ENCODE measurements at regions not wholly inside any gene's neighbourhood (a gene's known extent, or its start where the extent isn't known, plus 50 kb on each side); places are given as distances from the start of the nearest gene placed in this dataset.

GRCh38 chr18:5091741-5092140 is 105.3 kb downstream of the AKAIN1 start:
- no peak overlapping the region for H2BK5ac ChIP-seq (ENCODE audit: low read depth, low read length, poor library complexity, severe bottlenecking)
- H3K4ac ChIP-seq (ENCODE audit: low read depth in 1 of 2, low read length in 2 of 2) = no peak overlapping the region
- 81% methylated on average over 2 of the region's 2 CpGs for WGBS

GRCh38 chr18:5075297-5075696 is 121.8 kb downstream of the AKAIN1 start:
- H2BK15ac ChIP-seq (ENCODE audit: low read depth, poor library complexity, severe bottlenecking) = no peak overlapping the region
- no peak overlapping the region for H2BK120ac ChIP-seq (ENCODE audit: low read depth, low read length)
- no peaks in the 10 kb centered on the region for H3K36me3 ChIP-seq (ENCODE audit: control insufficient read depth in 1 of 2, insufficient read depth in 2 of 2, low read depth in 1 of 2, low read length in 2 of 2)
- H3K14ac ChIP-seq (ENCODE audit: low read length in 2 of 2) = no peak overlapping the region
- no peak for DNase-seq
- H4K91ac ChIP-seq (ENCODE audit: low read length) = no peak overlapping the region
- no peak overlapping the region for H3K4me2 ChIP-seq (ENCODE audit: low read length, poor library complexity, severe bottlenecking)
- H3K18ac ChIP-seq (ENCODE audit: low read depth in 1 of 2, low read length in 2 of 2) = no peak overlapping the region
- no peaks in the 10 kb centered on the region for H3K9me3 ChIP-seq (ENCODE audit: control insufficient read depth, low read length)
- H3K23ac ChIP-seq (ENCODE audit: low read length in 2 of 2) = no peak overlapping the region
- H4K8ac ChIP-seq (ENCODE audit: low read length) = no peak overlapping the region
- H3K9ac ChIP-seq (ENCODE audit: low read length) = no peak overlapping the region
- 90% methylated on average over 1 of the region's 3 CpGs for WGBS
- no peak overlapping the region for H2AK5ac ChIP-seq (ENCODE audit: low read length, severe bottlenecking)
- H3K4me3 ChIP-seq (ENCODE audit: insufficient read depth in 1 of 2, low read depth in 1 of 2, low read length in 2 of 2) = no peak overlapping the region
- no peaks in the 10 kb centered on the region for H3K79me1 ChIP-seq (replicated peaks; ENCODE audit: low read length, poor library complexity, severe bottlenecking)
- H2BK12ac ChIP-seq (ENCODE audit: low read length in 2 of 2) = no peak overlapping the region
- no peak overlapping the region for H3K4ac ChIP-seq (ENCODE audit: low read depth in 1 of 2, low read length in 2 of 2)
- peaks cover 0 to 6% of the 10 kb centered on the region in 2 experiments for H3K27me3 ChIP-seq (ENCODE audit: control insufficient read depth in 1 of 2, insufficient read depth in 1 of 2, low read length in 2 of 2)
- H3K27ac ChIP-seq (ENCODE audit: low read length, poor library complexity, severe bottlenecking) = no peak overlapping the region
- no peak overlapping the region for H2AFZ ChIP-seq (ENCODE audit: low read depth, low read length)
- no peak overlapping the region for H2BK5ac ChIP-seq (ENCODE audit: low read depth, low read length, poor library complexity, severe bottlenecking)
- no peaks in the 10 kb centered on the region for H3K4me1 ChIP-seq (ENCODE audit: control insufficient read depth, insufficient read depth, low read depth, low read length)

More at GRCh38 chr18:5091741-5092140, 105.3 kb downstream of the AKAIN1 start:
- H2BK12ac ChIP-seq (ENCODE audit: low read length in 2 of 2) = no peak overlapping the region
- H3K4me2 ChIP-seq (ENCODE audit: low read length, poor library complexity, severe bottlenecking) = no peak overlapping the region
- no peak overlapping the region for H3K27ac ChIP-seq (ENCODE audit: low read length, poor library complexity, severe bottlenecking)
- no peak for DNase-seq
- H3K14ac ChIP-seq (ENCODE audit: low read length in 2 of 2) = no peak overlapping the region
- no peak overlapping the region for H4K8ac ChIP-seq (ENCODE audit: low read length)
- no peak overlapping the region for H2AK5ac ChIP-seq (ENCODE audit: low read length, severe bottlenecking)
- H3K23ac ChIP-seq (ENCODE audit: low read length in 2 of 2) = no peak overlapping the region
- H3K27me3 ChIP-seq (ENCODE audit: control insufficient read depth in 1 of 2, insufficient read depth in 1 of 2, low read length in 2 of 2) = no peaks in the 10 kb centered on the region
- H2AFZ ChIP-seq (ENCODE audit: low read depth, low read length) = no peak overlapping the region
- no peaks in the 10 kb centered on the region for H3K36me3 ChIP-seq (ENCODE audit: control insufficient read depth in 1 of 2, insufficient read depth in 2 of 2, low read depth in 1 of 2, low read length in 2 of 2)
- H3K4me3 ChIP-seq (ENCODE audit: insufficient read depth in 1 of 2, low read depth in 1 of 2, low read length in 2 of 2) = no peak overlapping the region
- H3K18ac ChIP-seq (ENCODE audit: low read depth in 1 of 2, low read length in 2 of 2) = no peak overlapping the region
- H2BK15ac ChIP-seq (ENCODE audit: low read depth, poor library complexity, severe bottlenecking) = no peak overlapping the region
- no peak overlapping the region for H3K9ac ChIP-seq (ENCODE audit: low read length)
- peaks cover 2% of the 10 kb centered on the region for H3K9me3 ChIP-seq (ENCODE audit: control insufficient read depth, low read length)
- H4K91ac ChIP-seq (ENCODE audit: low read length) = no peak overlapping the region
- H2BK120ac ChIP-seq (ENCODE audit: low read depth, low read length) = no peak overlapping the region
- no peaks in the 10 kb centered on the region for H3K4me1 ChIP-seq (ENCODE audit: control insufficient read depth, insufficient read depth, low read depth, low read length)
- no peaks in the 10 kb centered on the region for H3K79me1 ChIP-seq (replicated peaks; ENCODE audit: low read length, poor library complexity, severe bottlenecking)

- Histone ChIP-seq H3K4me1 (ENCODE audit: control insufficient read depth, insufficient read depth, low read depth, low read length) (no peaks in the 10 kb centered on the region), H3K27me3 (ENCODE audit: control insufficient read depth in 1 of 2, insufficient read depth in 1 of 2, low read length in 2 of 2) (peaks cover 0 to 6% of the 10 kb centered on the region in 2 experiments), H2AK5ac (ENCODE audit: low read length, severe bottlenecking) (no peak overlapping the region), H2BK12ac (ENCODE audit: low read length in 2 of 2) (no peak overlapping the region), H4K91ac (ENCODE audit: low read length) (no peak overlapping the region), H3K36me3 (ENCODE audit: control insufficient read depth in 1 of 2, insufficient read depth in 2 of 2, low read depth in 1 of 2, low read length in 2 of 2) (no peaks in the 10 kb centered on the region), H3K4me3 (ENCODE audit: insufficient read depth in 1 of 2, low read depth in 1 of 2, low read length in 2 of 2) (no peak overlapping the region), H3K14ac (ENCODE audit: low read length in 2 of 2) (no peak overlapping the region), H3K9ac (ENCODE audit: low read length) (no peak overlapping the region), H3K9me3 (ENCODE audit: control insufficient read depth, low read length) (no peaks in the 10 kb centered on the region), H2BK120ac (ENCODE audit: low read depth, low read length) (no peak overlapping the region), H2BK15ac (ENCODE audit: low read depth, poor library complexity, severe bottlenecking) (no peak overlapping the region), H4K8ac (ENCODE audit: low read length) (no peak overlapping the region), H2AFZ (ENCODE audit: low read depth, low read length) (no peak overlapping the region), H3K27ac (ENCODE audit: low read length, poor library complexity, severe bottlenecking) (no peak overlapping the region), H3K23ac (ENCODE audit: low read length in 2 of 2) (no peak overlapping the region), H3K4me2 (ENCODE audit: low read length, poor library complexity, severe bottlenecking) (no peak overlapping the region), H3K4ac (ENCODE audit: low read depth in 1 of 2, low read length in 2 of 2) (no peak overlapping the region), H3K79me1 (replicated peaks; ENCODE audit: low read length, poor library complexity, severe bottlenecking) (no peaks in the 10 kb centered on the region), H2BK5ac (ENCODE audit: low read depth, low read length, poor library complexity, severe bottlenecking) (no peak overlapping the region), H3K18ac (ENCODE audit: low read depth in 1 of 2, low read length in 2 of 2) (no peak overlapping the region)
- peak; percentile 3 for DNase-seq
- WGBS = 40% methylated on average over 5 of the region's 9 CpGs
Measured at GRCh38 chr18:5073026-5073944, 123.8 kb downstream of the AKAIN1 start.

- H3K14ac ChIP-seq (ENCODE audit: low read length in 2 of 2) = no peak overlapping the region
- no peak overlapping the region for H2BK12ac ChIP-seq (ENCODE audit: low read length in 2 of 2)
- H2AK5ac ChIP-seq (ENCODE audit: low read length, severe bottlenecking) = no peak overlapping the region
- no peaks in the 10 kb centered on the region for H3K27me3 ChIP-seq (ENCODE audit: control insufficient read depth in 1 of 2, insufficient read depth in 1 of 2, low read length in 2 of 2)
- H2BK120ac ChIP-seq (ENCODE audit: low read depth, low read length) = no peak overlapping the region
- H3K4ac ChIP-seq (ENCODE audit: low read depth in 1 of 2, low read length in 2 of 2) = no peak overlapping the region
- H3K27ac ChIP-seq (ENCODE audit: low read length, poor library complexity, severe bottlenecking) = no peak overlapping the region
- no peaks in the 10 kb centered on the region for H3K4me1 ChIP-seq (ENCODE audit: control insufficient read depth, insufficient read depth, low read depth, low read length)
- no peak overlapping the region for H3K4me3 ChIP-seq (ENCODE audit: insufficient read depth in 1 of 2, low read depth in 1 of 2, low read length in 2 of 2)
- no peak overlapping the region for H2BK15ac ChIP-seq (ENCODE audit: low read depth, poor library complexity, severe bottlenecking)
- H2BK5ac ChIP-seq (ENCODE audit: low read depth, low read length, poor library complexity, severe bottlenecking) = no peak overlapping the region
- no peak overlapping the region for H3K18ac ChIP-seq (ENCODE audit: low read depth in 1 of 2, low read length in 2 of 2)
- no peak overlapping the region for H3K4me2 ChIP-seq (ENCODE audit: low read length, poor library complexity, severe bottlenecking)
- H4K8ac ChIP-seq (ENCODE audit: low read length) = no peak overlapping the region
- H3K36me3 ChIP-seq (ENCODE audit: control insufficient read depth in 1 of 2, insufficient read depth in 2 of 2, low read depth in 1 of 2, low read length in 2 of 2) = no peaks in the 10 kb centered on the region
- H3K79me1 ChIP-seq (replicated peaks; ENCODE audit: low read length, poor library complexity, severe bottlenecking) = no peaks in the 10 kb centered on the region
- H2AFZ ChIP-seq (ENCODE audit: low read depth, low read length) = no peak overlapping the region
- no peak overlapping the region for H3K9ac ChIP-seq (ENCODE audit: low read length)
- H3K23ac ChIP-seq (ENCODE audit: low read length in 2 of 2) = no peak overlapping the region
- 82% methylated on average over 3 of the region's 3 CpGs for WGBS
- H3K9me3 ChIP-seq (ENCODE audit: control insufficient read depth, low read length) = no peaks in the 10 kb centered on the region
- DNase-seq = no peak
- no peak overlapping the region for H4K91ac ChIP-seq (ENCODE audit: low read length)
Measured at GRCh38 chr18:5068851-5069250, 128.2 kb downstream of the AKAIN1 start.

Measured in mesenchymal stem cell (in vitro differentiated cells and primary cell).